Heart left ventricle (tissue), 16 donors: ENCODE measurements at regions not wholly inside any gene's neighbourhood (a gene's known extent, or its start where the extent isn't known, plus 50 kb on each side); places are given as distances from the start of the nearest gene placed in this dataset.

Experiments
- ATAC-seq, 4 donors: fragments of 200-7000 bp; cut with Tn5 transposase; one replicate each; pipeline ENCODE4 v1.9.1; 2020 to 2022; ENCODE audit warnings: moderate library complexity in 4 of 4, mild to moderate bottlenecking in 3 of 4, moderate number of reproducible peaks in 1 of 4
- DNase-seq, 5 donors: peaks; one replicate each; pipeline ENCODE4 v3.0.0-alpha.2; 2020
- H3K27ac ChIP-seq, 12 donors: fragments of 200-600 bp; sonication (generic) in 4 of 12; one replicate each; pipeline versions ENCODE4 v1.5.0 to v1.8.0; 2016 to 2022; ENCODE audit warnings: mild to moderate bottlenecking in 2 of 12
- H3K27me3 ChIP-seq, 9 donors: fragments of 200-600 bp; sonication (generic) in 2 of 9; one replicate each; pipeline versions ENCODE4 v1.5.1 to v1.8.0; 2016 to 2022; ENCODE audit warnings: mild to moderate bottlenecking in 3 of 9
- H3K36me3 ChIP-seq, 9 donors: fragments of 200-600 bp; sonication (generic) in 2 of 9; one replicate each; pipeline versions ENCODE4 v1.5.0 to v1.8.0; 2018 to 2022; ENCODE audit warnings: mild to moderate bottlenecking in 2 of 9
- H3K4me1 ChIP-seq, 12 donors: fragments of 200-600 bp; sonication (generic) in 4 of 12; one replicate each; pipeline versions ENCODE4 v1.5.0 to v1.8.0; 2016 to 2022; ENCODE audit warnings: mild to moderate bottlenecking in 3 of 12
- H3K4me3 ChIP-seq, 12 donors: fragments of 200-600 bp; sonication (generic) in 4 of 12; one replicate each; pipeline versions ENCODE4 v1.5.0 to v1.8.0; 2017 to 2022; ENCODE audit warnings: mild to moderate bottlenecking in 9 of 12, moderate library complexity in 4 of 12
- H3K9me3 ChIP-seq, 12 donors: fragments of 200-600 bp; sonication (generic) in 4 of 12; one replicate each; pipeline versions ENCODE4 v1.5.0 to v1.8.0; 2016 to 2022; ENCODE audit warnings: mild to moderate bottlenecking in 1 of 12
- CTCF ChIP-seq, 12 donors: fragments of 200-600 bp; sonication (generic) in 4 of 12; IDR thresholded peaks; one replicate each; pipeline versions ENCODE4 v1.5.0 to v1.8.0; 2018 to 2022; ENCODE audit warnings: antibody characterized with exemption in 12 of 12, mild to moderate bottlenecking in 5 of 12
- POLR2A ChIP-seq, 2 donors: fragments of 450-650 bp; IDR thresholded peaks; one replicate each; pipeline ENCODE4 v1.6.1; 2017; ENCODE audit warnings: antibody characterized with exemption in 2 of 2, mild to moderate bottlenecking in 2 of 2, moderate library complexity in 2 of 2
- WGBS, 4 donors: extraction: QIAGEN DNeasy Blood & Tissue Kit in 2 of 4; methylation state at CpG; one replicate each; pipeline versions ENCODE4 v1.1.5 to v1.1.7; 2013 to 2018; 5-methylcytosine and 5-hydroxymethylcytosine counted together
- intact Hi-C, 10 donors: fragments of 100-400 bp; cut with DNase I; formaldehyde crosslinking; loops; one replicate each; pipeline versions ENCODE4 v1.11.1 to v1.14.2; 2022
- donor health status: ischemic (EF 13 %, LVEDD 7.1; RV severe dilation, severe dysfunction).
- donor health status: healthy with polysubstance abuse.
- donor health status: DM: no; HTN: yes; CAD: no.
- donor health status: DM: no; HTN: no; CAD: no.
- donor health status: ischemic (EF 25% LVEDD 6.9; RV normal size, moderate dysfunction).
- donor health status: ischemic (EF 25% LVEDD 5.7; RV mildly dilated, moderate dysfunction).
- donor health status: healthy.
- donor health status: DM: yes; HTN: yes; CAD: no.
- donor health status: ischemic (EF 35%, LVEDD 5.7; RV mildly dilated, moderate dysfunction).
- donor health status: nonischemic (EF 11% LVEDD 7.7; RV severe dilation, severe dysfunction).
- donor health status: DM: yes; HTN: yes; CAD: no.
- donor health status: PGD.
- donor health status: ischemic (EF 29% LVEDD 5.4; RV normal size, mild dysfunction).
- donor health status: nonischemic (EF 23%, LVEDD 6.1; RV moderate dilation, normal function).

GRCh38 chr4:43410636-43411035 is 518.1 kb downstream of the GRXCR1 start:
- DNase-seq (no peak), ATAC-seq (no peak)
- TF ChIP-seq POLR2A (IDR thresholded peaks at IDR 0.05) (no peak), CTCF (IDR thresholded peaks at IDR 0.05) (no peak)
- 90 to 95% (median 92%) methylated on average over 9 of the region's 9 CpGs for WGBS, 4 donors
- Histone ChIP-seq H3K9me3 (peaks cover 0 to 12% (median 0%) of the 10 kb centered on the region in 12 donors), H3K4me1 (no peaks in the 10 kb centered on the region), H3K27ac (no peak overlapping the region), H3K36me3 (no peaks in the 10 kb centered on the region), H3K4me3 (no peak overlapping the region), H3K27me3 (no peaks in the 10 kb centered on the region)
- intact Hi-C loops, result no loop called here

GRCh38 chr4:43411226-43411625 is 518.7 kb downstream of the GRXCR1 start:
- intact Hi-C loops, result no loop called here
- ATAC-seq (no peak), DNase-seq (no peak)
- Histone ChIP-seq H3K4me1 (no peaks in the 10 kb centered on the region), H3K27ac (no peak overlapping the region), H3K4me3 (no peak overlapping the region), H3K36me3 (no peaks in the 10 kb centered on the region), H3K27me3 (no peaks in the 10 kb centered on the region), H3K9me3 (peaks cover 0 to 9% (median 0%) of the 10 kb centered on the region in 12 donors)
- TF ChIP-seq CTCF (IDR thresholded peaks at IDR 0.05) (no peak), POLR2A (IDR thresholded peaks at IDR 0.05) (no peak)

GRCh38 chr4:43423276-43423675 is 530.8 kb downstream of the GRXCR1 start:
- DNase-seq, result no peak
- TF ChIP-seq POLR2A (IDR thresholded peaks at IDR 0.05), result no peak
- peaks cover 0 to 15% (median 0%) of the 10 kb centered on the region in 12 donors for H3K9me3 ChIP-seq
- H3K27me3 ChIP-seq, result no peaks in the 10 kb centered on the region
- H3K36me3 ChIP-seq, result no peaks in the 10 kb centered on the region
- no peaks in the 10 kb centered on the region for H3K4me1 ChIP-seq
- ATAC-seq, result no peak
- no peak overlapping the region for H3K27ac ChIP-seq
- H3K4me3 ChIP-seq, result no peak overlapping the region
- 61 to 76% (median 70%) methylated on average over 1 of the region's 1 CpG for WGBS, 4 donors
- intact Hi-C loops, result no loop called here

- no peak overlapping the region for H3K4me3 ChIP-seq
- H3K9me3 ChIP-seq, result peaks cover 0 to 15% (median 0%) of the 10 kb centered on the region in 12 donors
- DNase-seq, result no peak
- H3K27me3 ChIP-seq, result no peaks in the 10 kb centered on the region
- no peak overlapping the region for H3K27ac ChIP-seq
- WGBS, 4 donors, result 71 to 81% (median 77%) methylated on average over 1 of the region's 1 CpG
- no peaks in the 10 kb centered on the region for H3K4me1 ChIP-seq
- intact Hi-C loops, result no loop called here
- no peaks in the 10 kb centered on the region for H3K36me3 ChIP-seq
- ATAC-seq, result no peak
- TF ChIP-seq POLR2A (IDR thresholded peaks at IDR 0.05), result no peak
- no peak for TF ChIP-seq CTCF (IDR thresholded peaks at IDR 0.05)
Measured at GRCh38 chr4:43425206-43425605, 532.7 kb downstream of the GRXCR1 start.

- no peak for ATAC-seq
- Histone ChIP-seq H3K36me3 (no peaks in the 10 kb centered on the region), H3K27me3 (no peaks in the 10 kb centered on the region), H3K9me3 (peaks cover 0 to 24% (median 11%) of the 10 kb centered on the region in 12 donors), H3K27ac (no peak overlapping the region), H3K4me3 (no peak overlapping the region), H3K4me1 (no peaks in the 10 kb centered on the region)
- intact Hi-C loops, result no loop called here
- TF ChIP-seq CTCF (IDR thresholded peaks at IDR 0.05), result no peak
- no peak for TF ChIP-seq POLR2A (IDR thresholded peaks at IDR 0.05)
- WGBS, 4 donors, result 75 to 83% (median 83%) methylated on average over 1 of the region's 1 CpG
- DNase-seq, result no peak
Measured at GRCh38 chr4:43435291-43435690, 542.8 kb downstream of the GRXCR1 start.
